ENCODE measurements at regions not wholly inside any gene's neighbourhood (a gene's known extent, or its start where the extent isn't known, plus 50 kb on each side); places are given as distances from the start of the nearest gene placed in this dataset.
A peak's percentile ranks its signal among the peaks of the same experiment; 100 is the strongest.

- Histone ChIP-seq H3K36me3 (ENCODE audit: control insufficient read depth, insufficient read depth, low read length) (no peaks in the 10 kb centered on the region), H3K4me1 (ENCODE audit: control insufficient read depth, insufficient read depth, low read length) (peaks cover 3% of the 10 kb centered on the region), H3K9me3 (ENCODE audit: control insufficient read depth, insufficient read depth, low read length) (no peaks in the 10 kb centered on the region), H3K27me3 (ENCODE audit: control insufficient read depth, insufficient read depth, low read length) (peaks cover 20% of the 10 kb centered on the region), H3K9ac (ENCODE audit: low read depth, low read length) (peak overlapping the region; percentile 37), H3K4me3 (ENCODE audit: low read depth, low read length) (peak overlapping the region; percentile 53)
These were observed 57.8 kb downstream of the SPATA19 start for GRCh38 chr11:133787379-133788141.

- no peaks in the 10 kb centered on the region for H3K9me3 ChIP-seq (ENCODE audit: control insufficient read depth, insufficient read depth, low read length)
- no peak overlapping the region for H3K4me3 ChIP-seq (ENCODE audit: low read depth, low read length)
- no peaks in the 10 kb centered on the region for H3K36me3 ChIP-seq (ENCODE audit: control insufficient read depth, insufficient read depth, low read length)
- peaks cover 20% of the 10 kb centered on the region for H3K27me3 ChIP-seq (ENCODE audit: control insufficient read depth, insufficient read depth, low read length)
- peaks cover 3% of the 10 kb centered on the region for H3K4me1 ChIP-seq (ENCODE audit: control insufficient read depth, insufficient read depth, low read length)
- no peak overlapping the region for H3K9ac ChIP-seq (ENCODE audit: low read depth, low read length)
These were observed 59.4 kb downstream of the SPATA19 start for GRCh38 chr11:133785795-133786340.

- H3K27me3 ChIP-seq (ENCODE audit: control insufficient read depth, insufficient read depth, low read length), result peaks cover 20% of the 10 kb centered on the region
- H3K9ac ChIP-seq (ENCODE audit: low read depth, low read length), result no peak overlapping the region
- H3K4me3 ChIP-seq (ENCODE audit: low read depth, low read length), result no peak overlapping the region
- H3K36me3 ChIP-seq (ENCODE audit: control insufficient read depth, insufficient read depth, low read length), result no peaks in the 10 kb centered on the region
- peaks cover 3% of the 10 kb centered on the region for H3K4me1 ChIP-seq (ENCODE audit: control insufficient read depth, insufficient read depth, low read length)
- H3K9me3 ChIP-seq (ENCODE audit: control insufficient read depth, insufficient read depth, low read length), result no peaks in the 10 kb centered on the region
These were observed 61.0 kb downstream of the SPATA19 start for GRCh38 chr11:133784359-133784758.

- Histone ChIP-seq H3K9me3 (ENCODE audit: control insufficient read depth, insufficient read depth, low read length) (no peaks in the 10 kb centered on the region), H3K4me3 (ENCODE audit: low read depth, low read length) (no peak overlapping the region), H3K4me1 (ENCODE audit: control insufficient read depth, insufficient read depth, low read length) (peaks cover 2% of the 10 kb centered on the region), H3K36me3 (ENCODE audit: control insufficient read depth, insufficient read depth, low read length) (no peaks in the 10 kb centered on the region), H3K27me3 (ENCODE audit: control insufficient read depth, insufficient read depth, low read length) (peaks cover 7% of the 10 kb centered on the region), H3K9ac (ENCODE audit: low read depth, low read length) (no peak overlapping the region)
These were observed 63.1 kb downstream of the SPATA19 start for GRCh38 chr11:133782116-133782725.

- H3K36me3 ChIP-seq (ENCODE audit: control insufficient read depth, insufficient read depth, low read length), result no peaks in the 10 kb centered on the region
These were observed 67.2 kb downstream of the SPATA19 start for GRCh38 chr11:133778161-133778560.

GRCh38 chr11:133776671-133777367, 68.5 kb downstream of the SPATA19 start:
- H3K4me3 ChIP-seq (ENCODE audit: low read depth, low read length), result no peak overlapping the region
- no peaks in the 10 kb centered on the region for H3K36me3 ChIP-seq (ENCODE audit: control insufficient read depth, insufficient read depth, low read length)
- H3K9ac ChIP-seq (ENCODE audit: low read depth, low read length), result no peak overlapping the region
- no peaks in the 10 kb centered on the region for H3K27me3 ChIP-seq (ENCODE audit: control insufficient read depth, insufficient read depth, low read length)
- H3K4me1 ChIP-seq (ENCODE audit: control insufficient read depth, insufficient read depth, low read length), result no peaks in the 10 kb centered on the region
- H3K9me3 ChIP-seq (ENCODE audit: control insufficient read depth, insufficient read depth, low read length), result no peaks in the 10 kb centered on the region

More at GRCh38 chr11:133778161-133778560, 67.2 kb downstream of the SPATA19 start:
- Histone ChIP-seq H3K9me3 (ENCODE audit: control insufficient read depth, insufficient read depth, low read length) (no peaks in the 10 kb centered on the region), H3K4me3 (ENCODE audit: low read depth, low read length) (no peak overlapping the region), H3K4me1 (ENCODE audit: control insufficient read depth, insufficient read depth, low read length) (no peaks in the 10 kb centered on the region), H3K9ac (ENCODE audit: low read depth, low read length) (no peak overlapping the region), H3K27me3 (ENCODE audit: control insufficient read depth, insufficient read depth, low read length) (no peaks in the 10 kb centered on the region)

GRCh38 chr11:133762538-133762937, 82.8 kb downstream of the SPATA19 start:
- H3K9ac ChIP-seq (ENCODE audit: low read depth, low read length), result no peak overlapping the region
- no peaks in the 10 kb centered on the region for H3K9me3 ChIP-seq (ENCODE audit: control insufficient read depth, insufficient read depth, low read length)
- no peaks in the 10 kb centered on the region for H3K27me3 ChIP-seq (ENCODE audit: control insufficient read depth, insufficient read depth, low read length)
- H3K36me3 ChIP-seq (ENCODE audit: control insufficient read depth, insufficient read depth, low read length), result no peaks in the 10 kb centered on the region
- no peak overlapping the region for H3K4me3 ChIP-seq (ENCODE audit: low read depth, low read length)
- no peaks in the 10 kb centered on the region for H3K4me1 ChIP-seq (ENCODE audit: control insufficient read depth, insufficient read depth, low read length)

- Histone ChIP-seq H3K27me3 (ENCODE audit: control insufficient read depth, insufficient read depth, low read length) (no peaks in the 10 kb centered on the region), H3K9ac (ENCODE audit: low read depth, low read length) (no peak overlapping the region), H3K4me3 (ENCODE audit: low read depth, low read length) (no peak overlapping the region), H3K4me1 (ENCODE audit: control insufficient read depth, insufficient read depth, low read length) (no peaks in the 10 kb centered on the region), H3K9me3 (ENCODE audit: control insufficient read depth, insufficient read depth, low read length) (no peaks in the 10 kb centered on the region), H3K36me3 (ENCODE audit: control insufficient read depth, insufficient read depth, low read length) (no peaks in the 10 kb centered on the region)
These were observed 92.2 kb downstream of the SPATA19 start for GRCh38 chr11:133753150-133753549.

GRCh38 chr11:133749841-133750240, 95.5 kb downstream of the SPATA19 start:
- H3K4me3 ChIP-seq (ENCODE audit: low read depth, low read length), result no peak overlapping the region
- H3K4me1 ChIP-seq (ENCODE audit: control insufficient read depth, insufficient read depth, low read length), result peaks cover 4% of the 10 kb centered on the region
- H3K27me3 ChIP-seq (ENCODE audit: control insufficient read depth, insufficient read depth, low read length), result peaks cover 2% of the 10 kb centered on the region
- H3K9me3 ChIP-seq (ENCODE audit: control insufficient read depth, insufficient read depth, low read length), result no peaks in the 10 kb centered on the region
- H3K9ac ChIP-seq (ENCODE audit: low read depth, low read length), result no peak overlapping the region
- H3K36me3 ChIP-seq (ENCODE audit: control insufficient read depth, insufficient read depth, low read length), result no peaks in the 10 kb centered on the region

GRCh38 chr11:133747409-133747808, 97.9 kb downstream of the SPATA19 start:
- Histone ChIP-seq H3K9ac (ENCODE audit: low read depth, low read length) (no peak overlapping the region), H3K36me3 (ENCODE audit: control insufficient read depth, insufficient read depth, low read length) (no peaks in the 10 kb centered on the region), H3K4me3 (ENCODE audit: low read depth, low read length) (no peak overlapping the region), H3K4me1 (ENCODE audit: control insufficient read depth, insufficient read depth, low read length) (peaks cover 4% of the 10 kb centered on the region), H3K27me3 (ENCODE audit: control insufficient read depth, insufficient read depth, low read length) (peaks cover 2% of the 10 kb centered on the region), H3K9me3 (ENCODE audit: control insufficient read depth, insufficient read depth, low read length) (no peaks in the 10 kb centered on the region)

- H3K4me1 ChIP-seq (ENCODE audit: control insufficient read depth, insufficient read depth, low read length), result peaks cover 4% of the 10 kb centered on the region
- no peaks in the 10 kb centered on the region for H3K9me3 ChIP-seq (ENCODE audit: control insufficient read depth, insufficient read depth, low read length)
- H3K36me3 ChIP-seq (ENCODE audit: control insufficient read depth, insufficient read depth, low read length), result no peaks in the 10 kb centered on the region
- H3K4me3 ChIP-seq (ENCODE audit: low read depth, low read length), result no peak overlapping the region
- H3K27me3 ChIP-seq (ENCODE audit: control insufficient read depth, insufficient read depth, low read length), result peaks cover 2% of the 10 kb centered on the region
- no peak overlapping the region for H3K9ac ChIP-seq (ENCODE audit: low read depth, low read length)
These were observed 98.5 kb downstream of the SPATA19 start for GRCh38 chr11:133746663-133747306.
